ENCODE measurements at regions not wholly inside any gene's neighbourhood (a gene's known extent, or its start where the extent isn't known, plus 50 kb on each side); places are given as distances from the start of the nearest gene placed in this dataset.

DNA sequence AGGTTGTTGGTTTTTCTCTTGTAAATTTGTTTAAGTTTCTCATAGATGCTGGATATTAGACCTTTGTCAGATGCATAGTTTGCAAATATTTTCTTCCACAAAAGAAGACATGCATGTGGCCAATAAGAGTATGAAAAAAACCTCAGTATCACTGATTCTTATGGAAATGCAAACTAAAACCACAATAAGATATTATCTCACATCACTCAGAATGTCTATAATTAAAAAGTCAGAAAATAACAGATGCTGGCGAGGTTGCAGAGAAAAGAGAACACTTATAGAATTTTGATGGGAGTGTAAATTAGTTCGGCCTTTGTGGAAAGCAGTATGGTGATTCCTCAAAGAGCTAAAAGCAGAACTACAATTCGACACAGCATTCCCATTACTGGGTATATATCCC lies 1355.6 kb downstream of the FAM133A start:
- no peak for DNase-seq

DNA sequence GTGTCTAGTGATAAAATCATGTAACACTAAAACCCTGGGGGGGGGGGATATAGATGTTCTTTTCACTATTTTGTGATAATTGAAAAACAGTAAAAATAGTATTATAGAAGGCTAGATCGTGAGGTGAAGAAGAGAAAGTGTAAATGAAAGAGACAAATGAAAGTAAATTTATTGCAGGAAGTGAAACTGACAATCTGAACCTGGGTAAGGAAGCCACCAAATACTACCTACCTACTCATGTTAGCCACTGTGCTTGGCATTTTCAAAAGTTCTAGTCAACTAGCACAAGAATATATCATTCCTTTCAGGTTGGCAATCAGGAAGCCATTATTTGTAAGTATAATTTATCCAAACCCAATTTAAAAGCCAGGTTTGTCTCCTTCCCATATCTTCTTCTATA lies 1366.1 kb downstream of the FAM133A start:
- DNase-seq: no peak

DNA sequence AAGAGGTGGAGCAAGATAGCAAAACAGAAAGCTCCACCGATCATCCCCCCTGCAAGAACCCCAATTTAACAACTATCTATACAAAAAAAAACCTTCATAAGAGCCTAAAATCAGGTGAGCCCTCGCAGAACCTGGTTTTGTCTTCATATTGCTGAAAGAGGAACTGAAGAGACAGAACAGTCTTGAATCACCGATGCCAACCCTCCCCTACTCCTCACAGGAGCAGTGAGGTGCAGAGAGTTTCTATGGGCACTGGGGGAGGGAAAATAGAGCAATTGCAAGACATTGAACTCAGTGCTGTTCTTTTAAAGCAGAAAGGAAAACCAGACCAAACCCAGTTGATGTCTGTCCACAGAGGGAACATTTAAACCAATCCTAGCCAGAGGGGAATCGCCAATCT lies 1370.3 kb downstream of the FAM133A start:
- DNase-seq: no peak

GRCh38 chrX:95055991-95056390 lies 1382.0 kb downstream of the FAM133A start:
- DNase-seq: no peak

DNA sequence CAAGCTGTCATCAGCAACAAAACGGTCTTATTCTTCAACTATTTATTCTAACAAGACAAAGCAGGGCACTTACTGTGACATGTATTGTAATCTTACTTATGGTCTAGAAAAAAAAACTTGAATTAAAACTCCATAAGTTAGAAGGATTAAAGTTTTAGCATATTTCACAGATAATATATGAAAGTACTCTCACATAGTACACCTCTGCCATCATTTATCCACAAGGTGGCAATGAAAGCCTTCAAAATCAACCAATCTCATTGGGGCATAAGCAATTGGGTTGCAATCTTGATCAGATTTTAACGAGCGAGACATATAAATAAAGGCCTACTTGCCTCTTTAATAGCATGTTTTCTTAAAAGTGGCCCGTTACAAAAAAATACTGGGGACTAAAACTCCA lies 1382.9 kb downstream of the FAM133A start:
- no peak for DNase-seq

GRCh38 chrX:95057341-95057740 lies 1383.3 kb downstream of the FAM133A start:
- DNase-seq: no peak

- DNase-seq: no peak
Measured at GRCh38 chrX:95058815-95059214, 1384.8 kb downstream of the FAM133A start.

- no peak for DNase-seq
Measured at GRCh38 chrX:95059909-95060308, 1385.9 kb downstream of the FAM133A start.

- DNase-seq: no peak
Measured at GRCh38 chrX:95063554-95063953, 1389.5 kb downstream of the FAM133A start.

- DNase-seq: no peak
Measured at GRCh38 chrX:95065151-95065550, 1391.1 kb downstream of the FAM133A start.

GRCh38 chrX:95071052-95071451 lies 1397.0 kb downstream of the FAM133A start:
- no peak for DNase-seq

DNA sequence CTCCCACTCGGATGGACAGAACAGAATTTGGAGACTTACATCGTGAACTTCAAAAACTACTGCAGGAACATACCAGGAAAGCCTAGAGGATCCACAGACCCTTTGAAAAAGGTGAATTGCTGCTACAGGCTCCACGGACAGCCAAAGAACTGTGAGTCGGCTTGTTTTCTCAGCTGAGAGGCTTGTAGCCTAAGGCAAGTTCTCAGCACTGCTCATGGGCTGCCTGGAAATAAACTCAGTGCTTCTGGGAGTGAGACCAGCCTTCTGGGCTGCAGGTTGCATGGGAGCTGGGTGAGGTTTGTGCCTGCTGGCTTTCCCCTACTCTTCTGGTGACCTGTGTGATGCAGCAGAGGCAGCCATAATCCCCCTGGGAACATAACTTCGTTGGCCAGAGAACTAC lies 1397.6 kb downstream of the FAM133A start:
- no peak for DNase-seq

DNA sequence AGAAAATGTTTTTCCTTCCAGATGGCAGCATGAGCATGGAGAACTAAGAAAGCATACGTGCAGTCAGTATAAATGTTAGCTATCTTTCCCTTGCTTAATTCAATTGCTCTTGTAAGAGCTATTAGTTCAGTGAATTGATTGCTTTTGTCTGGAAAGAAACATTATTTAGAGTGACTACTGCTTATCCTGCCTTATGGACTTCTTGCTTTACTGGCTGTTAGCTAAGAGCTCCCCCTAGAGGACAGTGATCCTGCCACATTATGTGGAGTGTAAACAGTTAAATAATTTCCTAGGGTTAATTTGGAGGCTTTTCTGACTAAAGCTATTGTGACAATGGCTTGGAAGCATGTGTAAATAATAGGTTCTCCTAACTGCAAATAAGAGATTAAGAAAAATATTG lies 1402.4 kb downstream of the FAM133A start:
- peak; percentile 1 for DNase-seq

- DNase-seq: no peak
Measured at GRCh38 chrX:95101851-95102390, 1427.9 kb downstream of the FAM133A start.

DNA sequence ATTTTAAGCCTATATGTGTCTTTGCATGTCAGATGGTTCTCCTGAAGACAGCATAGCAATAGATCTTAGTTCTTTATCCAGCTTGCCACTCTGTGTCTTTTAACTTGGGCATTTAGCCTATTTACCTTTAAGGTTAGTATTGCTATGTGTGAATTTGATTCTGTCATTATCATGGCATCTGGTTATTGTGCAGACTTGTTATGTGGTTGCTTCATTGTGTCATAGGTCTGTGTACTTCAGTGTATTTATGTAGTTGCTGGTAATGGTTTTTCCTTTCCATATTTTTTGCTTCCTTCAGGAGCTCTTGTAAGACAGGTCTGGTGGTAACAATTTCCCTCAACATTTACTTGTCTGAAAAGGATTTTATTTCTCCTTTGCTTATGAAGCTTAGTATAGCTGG lies 1443.5 kb downstream of the FAM133A start:
- no peak for DNase-seq

- no peak for DNase-seq
Measured at GRCh38 chrX:95145848-95146490, 1472.0 kb downstream of the FAM133A start.

DNA sequence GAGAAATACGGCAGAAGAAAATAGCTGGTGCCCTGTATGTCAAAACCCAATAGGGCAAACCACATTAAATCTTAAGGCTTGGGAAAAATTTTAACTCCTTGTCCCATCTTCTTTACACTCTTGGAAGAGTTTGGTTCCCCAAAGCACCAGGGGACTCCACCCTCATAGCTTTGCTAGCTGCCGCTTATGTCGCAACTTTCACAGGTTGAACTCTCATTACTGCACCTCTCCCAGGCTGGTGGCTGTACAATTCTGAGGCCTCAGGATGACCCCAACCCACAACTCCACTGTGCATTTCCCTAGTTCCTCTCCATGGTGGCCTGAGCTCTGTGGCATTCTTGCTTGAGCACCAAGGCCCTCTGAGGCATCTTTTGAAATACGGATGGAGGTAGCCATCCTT lies 1478.8 kb downstream of the FAM133A start:
- no peak for DNase-seq

- DNase-seq: no peak
Measured at GRCh38 chrX:95156566-95156965, 1482.6 kb downstream of the FAM133A start.
